COLO829 (cell line): ENCODE measurements at regions not wholly inside any gene's neighbourhood (a gene's known extent, or its start where the extent isn't known, plus 50 kb on each side); places are given as distances from the start of the nearest gene placed in this dataset.

Source experiments
- DNase-seq: peaks from one replicate; pipeline ENCODE4 v3.0.0; 2012; ENCODE audit warnings: low spot score

DNA sequence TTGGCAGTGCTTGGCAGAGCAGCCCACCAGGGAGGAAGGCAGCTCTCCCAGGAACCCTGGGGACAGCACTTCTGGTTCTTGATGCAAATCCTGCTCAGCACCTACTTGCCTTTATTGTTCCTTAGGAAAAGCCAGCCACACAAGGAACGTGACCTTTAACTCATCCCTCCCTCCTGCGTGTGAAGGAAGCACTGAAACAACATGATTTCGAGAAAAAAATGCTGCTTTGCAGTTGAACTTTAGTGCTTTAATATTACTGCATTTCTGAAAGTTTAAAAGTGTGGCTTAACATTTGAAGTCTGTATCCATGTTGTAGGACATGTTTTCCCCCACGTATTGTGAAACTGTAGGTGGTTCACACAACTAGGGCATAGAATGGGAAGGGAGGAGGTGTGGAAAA lies 50.4 kb upstream of the CTNNB1 start:
- DNase-seq: no peak
